T-helper 2 cell treated with Interferon-gamma antibody and Interleukin-4, amounts not matched to agents 5 μg/mL and 100 μg/mL, for 36 hours (primary cell): ENCODE measurements at regions not wholly inside any gene's neighbourhood (a gene's known extent, or its start where the extent isn't known, plus 50 kb on each side); places are given as distances from the start of the nearest gene placed in this dataset.

Source experiments
- DNase-seq: peaks from one replicate; pipeline ENCODE4 v3.0.0; 2021; ENCODE audit warnings: low spot score
- H3K27ac Mint-ChIP-seq: one replicate; pipeline ENCODE4 v1.8.0; 2021; ENCODE audit warnings: mild to moderate bottlenecking, mixed read lengths
- H3K27me3 Mint-ChIP-seq: one replicate; pipeline ENCODE4 v1.8.0; 2021; ENCODE audit warnings: low read depth, mixed read lengths
- H3K36me3 Mint-ChIP-seq: one replicate; pipeline ENCODE4 v1.8.0; 2021; ENCODE audit warnings: low read depth, mixed read lengths
- H3K4me1 Mint-ChIP-seq: one replicate; pipeline ENCODE4 v1.8.0; 2021; ENCODE audit warnings: low read depth, mixed read lengths
- H3K4me3 Mint-ChIP-seq: one replicate; pipeline ENCODE4 v1.8.0; 2022; ENCODE audit warnings: mild to moderate bottlenecking, moderate library complexity, mixed read lengths
- H3K9me3 Mint-ChIP-seq: one replicate; pipeline ENCODE4 v1.8.0; 2021; ENCODE audit warnings: mixed read lengths

DNA sequence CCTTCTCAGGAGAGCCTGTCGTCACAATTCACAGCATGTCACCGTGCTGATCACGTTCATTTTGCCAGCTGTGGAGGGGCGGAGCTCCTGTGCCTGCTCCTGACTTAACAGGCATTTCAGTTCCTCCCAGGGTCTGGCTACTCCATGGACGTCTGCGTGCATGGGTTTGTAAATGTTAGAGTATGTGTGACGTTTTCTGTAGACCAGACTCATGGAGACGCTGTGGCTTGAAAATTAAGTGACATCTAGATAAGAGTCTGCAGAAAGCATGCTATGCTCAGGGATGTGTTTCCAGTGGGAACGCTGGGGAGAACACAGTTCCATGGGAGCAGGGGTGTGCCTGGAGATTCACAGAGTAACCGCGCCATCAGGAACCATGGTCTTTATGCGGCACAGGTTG, 804.0 kb downstream of the TBC1D22A start:
- H3K36me3 Mint-ChIP-seq = no peaks in the 10 kb centered on the region
- H3K4me3 Mint-ChIP-seq = no peak overlapping the region
- no peaks in the 10 kb centered on the region for H3K4me1 Mint-ChIP-seq
- H3K27ac Mint-ChIP-seq = no peak overlapping the region
- no peaks in the 10 kb centered on the region for H3K27me3 Mint-ChIP-seq
- no peak for DNase-seq
- no peaks in the 10 kb centered on the region for H3K9me3 Mint-ChIP-seq

DNA sequence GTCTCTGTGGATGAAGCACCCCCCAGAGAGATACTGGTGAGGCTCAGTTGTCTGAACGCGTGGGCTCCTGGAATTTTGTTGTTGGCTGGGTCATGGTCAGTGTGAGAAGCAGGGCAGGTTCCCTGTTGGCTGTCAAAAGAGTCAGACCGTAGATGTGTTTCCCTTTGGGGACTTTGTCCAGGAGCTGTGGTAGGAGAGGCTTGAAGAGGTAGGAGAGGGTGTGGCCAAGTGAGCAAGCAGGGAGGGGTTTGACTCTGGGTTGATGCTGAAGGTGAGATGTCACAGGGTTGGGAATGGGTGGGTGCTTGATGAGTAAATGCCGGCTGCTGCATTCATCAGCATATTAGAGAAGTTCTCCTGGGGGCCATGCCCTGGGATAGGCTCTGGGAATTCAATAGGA, 803.2 kb downstream of the TBC1D22A start:
- H3K27ac Mint-ChIP-seq = no peak overlapping the region

DNA sequence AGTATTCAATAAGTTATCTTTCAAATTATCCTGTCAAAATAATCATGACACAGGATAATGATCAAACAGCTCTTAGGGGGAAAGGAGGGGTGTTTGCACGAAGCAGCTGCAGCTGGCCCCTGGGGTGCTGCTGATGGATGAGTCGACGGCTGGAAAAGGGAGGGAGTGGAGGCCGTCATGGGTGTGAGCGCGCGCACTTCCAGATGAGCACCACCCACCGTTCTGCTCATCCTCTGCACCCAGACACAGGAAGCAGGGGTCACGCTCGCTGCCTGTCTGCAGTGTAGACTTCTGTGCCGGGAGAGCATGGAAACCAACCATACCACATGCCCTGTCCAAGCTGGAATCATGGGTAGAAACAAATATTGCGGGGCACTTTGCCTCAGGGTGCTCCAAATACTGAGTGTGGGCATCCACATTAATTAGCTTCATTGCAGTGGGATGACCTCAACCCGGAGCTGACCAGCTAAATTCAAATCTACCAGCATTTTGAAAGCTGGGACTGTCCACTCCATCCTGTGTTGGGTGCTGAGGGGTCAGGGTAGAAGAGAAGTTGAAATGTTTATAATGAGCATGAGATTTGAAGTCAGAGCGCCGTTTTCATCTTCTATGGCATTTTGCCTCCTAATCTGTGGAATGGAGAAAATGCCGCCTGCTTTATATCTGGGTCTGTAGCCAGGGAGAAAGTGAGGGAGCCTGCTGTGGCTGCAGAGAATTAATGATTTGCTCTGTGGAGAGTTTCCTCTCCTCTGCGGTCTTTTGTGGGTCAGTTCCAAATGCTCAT, 802.4 kb downstream of the TBC1D22A start:
- DNase-seq = no peak
- no peaks in the 10 kb centered on the region for H3K9me3 Mint-ChIP-seq
- H3K4me3 Mint-ChIP-seq = no peak overlapping the region
- H3K4me1 Mint-ChIP-seq = no peaks in the 10 kb centered on the region
- H3K27me3 Mint-ChIP-seq = no peaks in the 10 kb centered on the region
- H3K27ac Mint-ChIP-seq = no peak overlapping the region
- no peaks in the 10 kb centered on the region for H3K36me3 Mint-ChIP-seq

More for the DNA sequence above, 803.2 kb downstream of the TBC1D22A start:
- Mint-ChIP-seq H3K4me1 (no peaks in the 10 kb centered on the region), H3K36me3 (no peaks in the 10 kb centered on the region), H3K9me3 (no peaks in the 10 kb centered on the region), H3K27me3 (no peaks in the 10 kb centered on the region), H3K4me3 (no peak overlapping the region)
- DNase-seq = no peak

DNA sequence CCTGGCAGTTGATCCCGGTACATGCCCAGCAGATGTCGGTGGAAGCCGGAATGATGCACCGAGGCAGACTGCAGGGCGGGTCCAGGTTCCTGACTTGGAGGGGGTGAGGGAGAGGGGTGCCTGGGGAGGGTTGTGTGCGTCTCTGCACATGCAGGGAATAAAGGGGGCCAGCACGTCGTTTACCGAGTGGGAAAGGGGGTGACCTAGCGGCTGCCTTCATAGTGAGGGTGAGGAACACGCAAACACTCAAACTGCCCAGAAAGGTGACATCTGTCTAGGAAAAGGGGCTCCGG, 801.7 kb downstream of the TBC1D22A start:
- no peak for DNase-seq

DNA sequence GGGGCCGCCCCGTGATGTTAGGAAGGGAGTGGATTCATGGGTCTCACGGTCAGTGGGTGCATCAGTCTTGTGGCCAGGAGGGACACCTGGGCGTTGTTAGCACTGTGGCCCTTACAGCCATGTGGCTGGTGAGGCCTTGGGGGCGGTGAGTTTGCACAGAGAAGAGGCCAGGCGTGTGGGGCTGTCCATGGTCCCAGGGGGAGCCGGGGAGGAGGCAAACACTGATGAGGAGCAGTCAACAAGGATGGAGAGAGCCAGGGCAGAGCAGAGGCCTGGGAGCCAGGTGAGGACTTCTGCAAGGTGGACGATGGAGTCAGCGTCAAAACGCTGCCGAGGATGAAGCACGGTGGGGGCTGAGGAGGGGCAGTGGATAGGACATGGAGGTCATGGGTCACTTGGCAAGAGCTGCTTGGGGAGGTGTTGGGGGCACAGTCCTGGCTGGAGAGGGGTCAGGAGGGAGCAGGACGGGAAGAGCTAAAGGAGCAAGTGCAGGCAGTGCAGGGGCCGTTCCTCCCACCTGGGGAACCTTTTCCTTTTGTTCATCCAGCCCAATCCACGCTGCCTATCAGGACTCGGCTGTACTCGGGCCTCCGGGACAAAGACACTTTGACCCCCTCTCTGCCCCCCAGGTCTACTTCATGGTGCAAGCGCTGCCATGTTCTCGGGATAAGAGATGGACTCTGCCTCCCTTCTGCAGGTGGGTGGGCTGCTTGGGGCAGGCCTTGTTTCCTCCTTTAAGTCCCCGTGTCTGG, 801.1 kb downstream of the TBC1D22A start:
- H3K4me3 Mint-ChIP-seq = no peak overlapping the region

More for the DNA sequence above, 801.7 kb downstream of the TBC1D22A start:
- Mint-ChIP-seq H3K9me3 (no peaks in the 10 kb centered on the region), H3K4me1 (no peaks in the 10 kb centered on the region), H3K27me3 (no peaks in the 10 kb centered on the region), H3K27ac (no peak overlapping the region), H3K36me3 (no peaks in the 10 kb centered on the region), H3K4me3 (no peak overlapping the region)

DNA sequence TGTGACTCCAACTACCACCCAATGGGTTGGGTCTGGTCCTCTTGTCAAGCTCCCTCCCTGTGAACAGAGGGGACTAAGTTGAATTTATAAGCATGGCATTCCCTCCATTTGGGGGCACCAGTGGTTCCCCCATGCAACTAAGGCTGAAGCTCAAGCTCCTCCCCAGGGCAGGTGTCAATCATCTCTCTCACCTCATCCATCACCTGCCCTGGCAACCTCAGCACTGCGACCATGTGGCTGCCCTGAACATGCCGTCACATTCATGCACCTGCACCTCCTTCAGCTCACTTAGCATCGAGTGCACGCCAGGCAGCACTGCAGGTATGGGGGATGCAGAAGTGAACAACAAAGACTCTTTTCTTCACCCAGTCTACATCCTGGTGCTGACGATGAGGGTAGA, 799.3 kb downstream of the TBC1D22A start:
- no peak overlapping the region for H3K27ac Mint-ChIP-seq
- H3K36me3 Mint-ChIP-seq = no peaks in the 10 kb centered on the region
- H3K9me3 Mint-ChIP-seq = peaks cover 5% of the 10 kb centered on the region
- no peak for DNase-seq
- no peaks in the 10 kb centered on the region for H3K4me1 Mint-ChIP-seq
- H3K27me3 Mint-ChIP-seq = no peaks in the 10 kb centered on the region
- no peak overlapping the region for H3K4me3 Mint-ChIP-seq

More for the DNA sequence above, 801.1 kb downstream of the TBC1D22A start:
- no peak for DNase-seq
- Mint-ChIP-seq H3K4me1 (no peaks in the 10 kb centered on the region), H3K27me3 (no peaks in the 10 kb centered on the region), H3K9me3 (no peaks in the 10 kb centered on the region), H3K36me3 (no peaks in the 10 kb centered on the region), H3K27ac (no peak overlapping the region)

DNA sequence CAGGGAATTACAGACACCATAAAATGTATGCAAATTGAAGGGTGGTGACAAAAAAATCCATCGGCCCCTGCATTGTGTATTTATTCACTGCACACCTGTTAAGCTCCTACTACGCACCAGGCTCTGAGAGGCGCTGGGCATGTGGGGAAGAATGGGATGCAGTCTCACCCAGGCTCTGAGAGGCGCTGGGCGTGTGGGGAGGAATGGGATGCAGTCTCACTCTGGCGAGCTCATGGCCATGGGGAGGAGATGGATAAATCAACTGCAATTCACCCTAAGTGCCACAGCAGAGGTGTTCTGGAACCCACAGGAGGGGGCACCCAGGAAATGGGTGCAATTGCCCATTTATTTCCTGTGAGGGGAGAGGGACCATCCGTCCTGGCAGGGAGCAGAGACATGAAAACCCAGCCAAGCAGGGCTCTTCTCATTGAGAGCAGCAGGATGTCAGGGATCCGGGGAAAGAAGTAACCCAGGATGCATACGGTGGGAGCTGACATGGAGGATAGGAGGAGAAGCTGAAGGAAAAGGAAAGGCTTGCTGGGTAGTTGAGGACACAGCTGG, 798.7 kb downstream of the TBC1D22A start:
- Mint-ChIP-seq H3K27ac (no peak overlapping the region), H3K4me3 (no peak overlapping the region), H3K36me3 (no peaks in the 10 kb centered on the region), H3K4me1 (no peaks in the 10 kb centered on the region), H3K9me3 (peaks cover 5% of the 10 kb centered on the region), H3K27me3 (no peaks in the 10 kb centered on the region)
- no peak for DNase-seq

DNA sequence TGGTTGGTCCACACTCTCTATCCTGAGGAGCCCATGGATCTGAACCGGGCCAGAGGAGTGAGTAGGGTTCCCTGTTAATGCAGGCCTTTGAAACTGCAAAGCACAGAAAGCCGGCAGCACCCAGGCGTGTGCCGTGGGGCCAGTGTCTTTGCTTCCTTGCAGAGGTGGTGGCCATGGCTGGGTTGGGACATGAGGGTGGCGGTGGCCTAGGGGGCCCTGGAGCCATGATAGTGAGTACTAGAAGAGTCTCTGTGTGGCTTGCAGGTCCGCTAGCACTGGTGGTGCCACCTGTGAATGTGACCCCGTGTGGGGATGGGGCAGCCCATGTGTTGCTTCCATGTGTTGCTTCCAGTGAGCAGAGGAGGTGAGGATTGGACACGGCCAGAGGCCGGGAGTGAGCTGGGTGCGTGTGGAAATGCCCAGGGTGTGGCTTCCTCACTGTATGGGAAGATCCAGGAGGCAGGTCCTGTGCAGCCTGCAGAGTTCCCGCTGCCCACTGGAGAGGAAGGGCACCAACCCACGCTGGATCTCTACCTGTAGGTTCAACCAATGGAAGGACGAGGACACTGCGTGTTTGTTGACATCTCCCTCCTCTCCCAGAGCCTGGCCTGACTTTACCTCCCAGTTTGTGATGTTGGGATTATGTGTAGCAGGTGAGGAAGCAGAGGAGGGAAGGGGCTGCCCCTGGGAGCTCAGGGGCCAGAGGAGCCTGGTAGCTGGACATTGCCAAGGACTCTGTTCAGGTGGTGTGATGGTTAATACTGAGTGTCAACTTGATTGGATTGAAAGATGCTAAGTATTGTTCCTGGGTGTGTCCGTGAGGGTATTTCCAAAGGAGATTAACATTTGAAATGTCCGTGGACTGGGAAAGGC, 796.6 kb downstream of the TBC1D22A start:
- Mint-ChIP-seq H3K36me3 (no peaks in the 10 kb centered on the region), H3K9me3 (peaks cover 5% of the 10 kb centered on the region), H3K4me1 (no peaks in the 10 kb centered on the region), H3K27me3 (no peaks in the 10 kb centered on the region), H3K4me3 (no peak overlapping the region), H3K27ac (no peak overlapping the region)
- no peak for DNase-seq

DNA sequence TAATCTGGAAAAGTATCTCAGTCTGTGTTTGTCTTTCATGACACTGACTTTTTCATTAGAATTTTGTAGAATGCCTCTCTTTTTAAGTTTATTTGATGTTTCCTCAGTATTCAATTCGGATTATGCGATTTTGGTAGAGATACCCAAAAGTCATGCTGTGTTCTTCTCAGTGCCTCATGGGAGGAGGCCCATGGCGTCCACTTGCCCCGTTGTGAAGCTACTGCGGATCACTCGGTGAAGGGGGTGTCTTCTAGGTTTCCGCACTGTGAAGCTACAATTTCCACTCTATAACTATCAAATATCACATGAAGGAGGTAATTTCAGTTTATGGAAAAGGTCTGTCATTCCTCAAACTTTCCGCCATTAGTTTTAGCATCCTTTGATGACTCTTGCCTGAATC, 794.0 kb downstream of the TBC1D22A start:
- peaks cover 5% of the 10 kb centered on the region for H3K9me3 Mint-ChIP-seq
- H3K36me3 Mint-ChIP-seq = no peaks in the 10 kb centered on the region
- H3K4me1 Mint-ChIP-seq = no peaks in the 10 kb centered on the region
- no peak for DNase-seq
- H3K27me3 Mint-ChIP-seq = no peaks in the 10 kb centered on the region
- H3K4me3 Mint-ChIP-seq = no peak overlapping the region
- no peak overlapping the region for H3K27ac Mint-ChIP-seq

DNA sequence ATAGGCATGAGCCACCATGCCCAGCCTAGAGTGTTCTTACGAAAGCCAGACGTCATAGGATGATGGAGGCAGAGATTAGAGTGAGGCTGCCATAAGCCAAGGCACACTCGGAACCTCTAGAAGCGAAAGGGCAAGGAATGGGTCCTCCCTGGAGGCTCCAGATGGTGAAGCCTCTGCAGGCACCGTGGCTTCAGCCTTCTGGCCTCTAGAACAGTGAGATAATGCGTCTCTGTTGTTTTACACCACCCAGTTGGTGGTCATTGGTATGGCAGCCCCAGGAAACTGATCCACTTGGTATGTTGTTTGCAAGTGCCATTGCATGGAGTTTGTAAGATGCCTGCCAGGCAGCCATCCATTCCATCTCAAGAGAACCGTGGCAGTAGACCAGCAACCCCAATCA, 791.0 kb downstream of the TBC1D22A start:
- no peak overlapping the region for H3K4me3 Mint-ChIP-seq

DNA sequence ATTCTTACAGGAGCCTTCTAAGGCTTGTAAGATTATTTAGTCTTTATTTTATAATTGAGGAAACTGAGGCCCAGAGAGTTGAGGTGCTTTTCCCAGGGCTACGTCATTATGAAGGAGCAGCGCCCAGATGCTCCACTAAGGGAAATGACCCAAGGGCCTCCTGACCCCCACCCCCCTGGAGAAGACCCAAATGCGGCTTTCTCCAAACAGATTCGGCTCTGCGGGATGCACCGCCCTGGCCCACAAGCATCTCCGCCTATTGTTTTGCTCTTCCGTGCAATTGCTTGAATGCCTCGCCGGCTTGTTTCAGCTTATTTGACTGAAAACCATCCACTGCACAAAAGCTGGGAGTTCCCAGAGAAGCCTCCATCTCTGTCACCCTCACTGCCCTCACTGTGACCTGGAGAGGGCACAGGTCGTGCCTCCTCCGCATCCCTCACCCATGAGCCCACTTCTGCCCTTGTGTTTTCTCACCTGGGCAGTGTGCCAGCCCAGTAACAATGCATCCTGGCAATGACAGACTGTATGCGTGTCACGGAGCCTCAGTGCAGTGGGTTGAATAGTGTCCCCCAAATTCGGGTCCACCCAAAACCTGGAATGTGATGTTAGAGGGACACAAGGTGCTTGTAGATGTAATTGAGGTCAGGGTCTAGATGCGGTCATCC, 790.2 kb downstream of the TBC1D22A start:
- no peaks in the 10 kb centered on the region for H3K27me3 Mint-ChIP-seq
- no peaks in the 10 kb centered on the region for H3K4me1 Mint-ChIP-seq
- no peak overlapping the region for H3K27ac Mint-ChIP-seq
- H3K36me3 Mint-ChIP-seq = no peaks in the 10 kb centered on the region
- no peak overlapping the region for H3K4me3 Mint-ChIP-seq
- DNase-seq = no peak
- H3K9me3 Mint-ChIP-seq = peaks cover 5% of the 10 kb centered on the region

More for the DNA sequence above, 791.0 kb downstream of the TBC1D22A start:
- H3K4me1 Mint-ChIP-seq = no peaks in the 10 kb centered on the region
- no peaks in the 10 kb centered on the region for H3K27me3 Mint-ChIP-seq
- DNase-seq = no peak
- peaks cover 5% of the 10 kb centered on the region for H3K9me3 Mint-ChIP-seq
- H3K36me3 Mint-ChIP-seq = no peaks in the 10 kb centered on the region
- no peak overlapping the region for H3K27ac Mint-ChIP-seq

DNA sequence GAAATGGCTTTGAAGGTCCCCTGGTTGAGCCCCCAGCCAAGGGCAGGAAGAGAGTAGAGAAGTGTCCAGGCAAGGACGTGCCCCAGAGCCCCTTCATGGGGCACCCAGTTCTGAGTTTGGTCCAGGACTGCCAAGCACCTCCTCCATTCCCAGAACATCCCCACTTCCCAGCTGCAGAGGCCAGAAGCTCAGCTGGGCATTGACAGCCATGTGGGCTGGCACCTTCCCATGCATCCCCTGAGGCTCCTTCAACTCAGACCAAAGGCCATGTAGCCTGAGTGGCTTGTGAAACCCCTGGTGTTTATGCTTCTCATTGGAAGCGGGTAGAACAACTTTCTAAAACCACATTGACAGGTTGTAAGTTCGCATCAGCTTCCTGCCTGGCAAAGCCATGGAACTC, 789.6 kb downstream of the TBC1D22A start:
- H3K4me1 Mint-ChIP-seq = no peaks in the 10 kb centered on the region
- no peak overlapping the region for H3K4me3 Mint-ChIP-seq
- H3K27ac Mint-ChIP-seq = no peak overlapping the region
- H3K9me3 Mint-ChIP-seq = no peaks in the 10 kb centered on the region
- no peak for DNase-seq
- H3K36me3 Mint-ChIP-seq = no peaks in the 10 kb centered on the region
- H3K27me3 Mint-ChIP-seq = no peaks in the 10 kb centered on the region

DNA sequence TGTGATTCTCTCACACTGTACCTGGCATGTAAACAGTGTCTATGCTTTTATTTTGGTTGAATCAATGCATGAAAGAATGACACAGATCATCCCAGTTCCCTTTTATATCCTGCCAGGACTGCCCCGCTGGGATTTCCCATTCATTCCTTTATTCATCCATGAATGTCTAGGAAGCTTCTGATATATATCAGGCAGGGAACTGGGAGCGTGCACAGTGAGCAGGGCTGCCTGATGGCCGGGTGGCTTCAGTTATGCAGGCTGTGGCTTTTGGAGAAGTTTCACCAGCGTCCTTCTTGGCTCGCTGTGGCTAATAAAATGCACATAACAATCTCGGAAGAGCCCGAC, 789.0 kb downstream of the TBC1D22A start:
- H3K9me3 Mint-ChIP-seq = no peaks in the 10 kb centered on the region
- no peaks in the 10 kb centered on the region for H3K36me3 Mint-ChIP-seq
- H3K27me3 Mint-ChIP-seq = no peaks in the 10 kb centered on the region
- no peak overlapping the region for H3K4me3 Mint-ChIP-seq
- DNase-seq = no peak
- H3K27ac Mint-ChIP-seq = no peak overlapping the region
- H3K4me1 Mint-ChIP-seq = no peaks in the 10 kb centered on the region
